ENCODE measurements at regions not wholly inside any gene's neighbourhood (a gene's known extent, or its start where the extent isn't known, plus 50 kb on each side); places are given as distances from the start of the nearest gene placed in this dataset.

- no peak for TF ChIP-seq CTCF (IDR thresholded peaks at IDR 0.05; ENCODE audit: low read depth, low read length)
- DNase-seq (ENCODE audit: extremely low read depth, low read depth): no peak
Observed at GRCh38 chr7:41252957-41253356, 449.9 kb downstream of the INHBA start.

- TF ChIP-seq CTCF (IDR thresholded peaks at IDR 0.05; ENCODE audit: low read depth, low read length): no peak
- no peak for DNase-seq (ENCODE audit: extremely low read depth, low read depth)
Observed at GRCh38 chr7:41252551-41252950, 450.3 kb downstream of the INHBA start.

- no peak for TF ChIP-seq CTCF (IDR thresholded peaks at IDR 0.05; ENCODE audit: low read depth, low read length)
Observed at GRCh38 chr7:41247143-41247865, 455.6 kb downstream of the INHBA start.

GRCh38 chr7:41245916-41246315 lies 457.0 kb downstream of the INHBA start:
- no peak for DNase-seq (ENCODE audit: extremely low read depth, low read depth)

More at GRCh38 chr7:41247143-41247865, 455.6 kb downstream of the INHBA start:
- no peak for DNase-seq (ENCODE audit: extremely low read depth, low read depth)

GRCh38 chr7:41244246-41244645 lies 458.6 kb downstream of the INHBA start:
- no peak for DNase-seq (ENCODE audit: extremely low read depth, low read depth)
- no peak for TF ChIP-seq CTCF (IDR thresholded peaks at IDR 0.05; ENCODE audit: low read depth, low read length)

More at GRCh38 chr7:41245916-41246315, 457.0 kb downstream of the INHBA start:
- TF ChIP-seq CTCF (IDR thresholded peaks at IDR 0.05; ENCODE audit: low read depth, low read length): no peak

GRCh38 chr7:41241641-41242040 lies 461.2 kb downstream of the INHBA start:
- no peak for DNase-seq (ENCODE audit: extremely low read depth, low read depth)
- no peak for TF ChIP-seq CTCF (IDR thresholded peaks at IDR 0.05; ENCODE audit: low read depth, low read length)

- no peak for TF ChIP-seq CTCF (IDR thresholded peaks at IDR 0.05; ENCODE audit: low read depth, low read length)
- DNase-seq (ENCODE audit: extremely low read depth, low read depth): no peak
Observed at GRCh38 chr7:41239596-41239995, 463.3 kb downstream of the INHBA start.
